Activated naive CD8-positive, alpha-beta T cell treated with anti-CD3 and anti-CD28 coated beads, Interleukin-2, amount 50 U/mL, for 24 hours (primary cell): ENCODE measurements at regions not wholly inside any gene's neighbourhood (a gene's known extent, or its start where the extent isn't known, plus 50 kb on each side); places are given as distances from the start of the nearest gene placed in this dataset.

Experiments
- ATAC-seq: fragments of 150-1000 bp; cut with Tn5 transposase; one replicate; pipeline ENCODE4 v1.10.0; 2021
- DNase-seq: peaks from one replicate; pipeline ENCODE4 v3.0.0; 2021
- H3K27ac Mint-ChIP-seq: one replicate; pipeline ENCODE4 v1.8.0; 2021; ENCODE audit warnings: mild to moderate bottlenecking, mixed read lengths
- H3K27me3 Mint-ChIP-seq: one replicate; pipeline ENCODE4 v1.8.0; 2021; ENCODE audit warnings: mixed read lengths
- H3K36me3 Mint-ChIP-seq: one replicate; pipeline ENCODE4 v1.8.0; 2021; ENCODE audit warnings: low read depth, mixed read lengths
- H3K4me1 Mint-ChIP-seq: one replicate; pipeline ENCODE4 v1.8.0; 2021; ENCODE audit warnings: mixed read lengths
- H3K4me3 Mint-ChIP-seq: one replicate; pipeline ENCODE4 v1.8.0; 2021; ENCODE audit warnings: mild to moderate bottlenecking, moderate library complexity, mixed read lengths
- H3K9me3 Mint-ChIP-seq: one replicate; pipeline ENCODE4 v1.8.0; 2021; ENCODE audit warnings: mixed read lengths

- ATAC-seq (no peak), DNase-seq (no peak)
- Mint-ChIP-seq H3K4me1 (no peaks in the 10 kb centered on the region), H3K9me3 (no peaks in the 10 kb centered on the region), H3K4me3 (no peak overlapping the region), H3K27ac (no peak overlapping the region), H3K36me3 (no peaks in the 10 kb centered on the region), H3K27me3 (no peaks in the 10 kb centered on the region)
Measured at GRCh38 chr18:53601344-53601743, 623.1 kb downstream of the MBD2 start.

- Mint-ChIP-seq H3K36me3 (no peaks in the 10 kb centered on the region), H3K27me3 (no peaks in the 10 kb centered on the region), H3K4me3 (no peak overlapping the region)
Measured at GRCh38 chr18:53586923-53587322, 637.5 kb downstream of the MBD2 start.

More at GRCh38 chr18:53586923-53587322, 637.5 kb downstream of the MBD2 start:
- H3K27ac Mint-ChIP-seq: no peak overlapping the region
- peaks cover 5% of the 10 kb centered on the region for H3K9me3 Mint-ChIP-seq
- ATAC-seq: no peak
- no peak for DNase-seq
- H3K4me1 Mint-ChIP-seq: no peaks in the 10 kb centered on the region
